HPDE6-E6E7 (cell line): ENCODE measurements at regions not wholly inside any gene's neighbourhood (a gene's known extent, or its start where the extent isn't known, plus 50 kb on each side); places are given as distances from the start of the nearest gene placed in this dataset.
"Not testable (repeated sequence)": the region's sequence is repeated elsewhere in the genome, so short reads cannot be mapped to it uniquely, and the experiment has no call there.

ENCODE experiments used
- DNase-seq: peaks from one replicate; pipeline ENCODE4 v3.0.0; 2011; ENCODE audit warnings: missing footprints; ENCODE audit errors: extremely low spot score

DNA sequence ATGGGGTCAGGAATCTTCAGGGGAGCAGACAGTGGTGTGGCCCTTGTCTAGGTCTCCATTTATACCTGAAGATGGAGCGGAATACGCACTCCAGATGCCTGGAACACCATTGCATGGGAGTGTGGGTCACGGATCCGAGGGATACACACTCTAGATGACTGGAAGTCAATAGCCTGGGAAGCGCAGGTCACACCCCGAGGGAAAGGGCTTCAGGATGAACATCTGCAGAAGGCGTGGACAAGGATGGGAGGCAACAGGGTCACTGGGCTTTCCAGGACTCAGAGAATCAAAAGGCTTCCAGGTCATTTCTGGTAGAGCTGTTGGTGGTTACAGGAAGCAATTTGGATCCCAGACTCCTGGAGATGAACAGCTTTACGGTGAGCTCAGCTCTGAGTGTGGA, 382.2 kb upstream of the KLF6 start:
- no peak for DNase-seq

DNA sequence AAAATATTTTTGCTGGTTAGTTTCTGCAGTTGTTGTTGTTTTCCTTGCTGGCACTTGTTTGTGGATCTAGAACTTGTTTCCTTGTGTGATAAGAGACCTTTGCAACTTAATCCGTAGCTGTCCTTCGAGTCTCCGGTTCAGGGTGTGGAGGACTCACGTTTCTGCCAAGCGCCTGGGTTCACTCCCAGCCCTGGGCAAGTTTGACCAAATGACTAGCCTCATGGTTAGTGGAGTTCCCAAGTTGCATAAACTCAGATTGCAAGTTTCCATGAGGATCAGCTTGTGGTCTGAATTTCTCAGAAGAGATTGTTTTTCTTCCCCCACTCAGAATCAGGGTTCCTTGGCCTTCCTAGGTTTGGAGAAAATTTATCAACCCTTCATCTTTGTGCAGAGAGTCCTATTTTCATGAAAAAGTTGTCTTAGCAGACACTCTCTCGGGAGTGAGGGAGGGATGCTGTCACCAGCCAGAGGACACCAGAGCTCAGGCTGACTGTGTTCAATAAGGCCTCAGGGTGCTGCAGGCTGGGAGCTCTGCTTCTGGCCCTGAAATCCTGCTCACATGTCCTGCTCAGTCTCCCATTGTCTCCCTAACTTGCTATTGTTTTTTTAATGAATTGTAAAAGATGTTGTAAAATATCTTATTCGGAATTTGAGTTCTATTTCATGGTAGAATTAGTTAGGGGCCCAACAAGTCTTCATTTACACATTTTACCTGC, 377.7 kb upstream of the KLF6 start:
- no peak for DNase-seq

DNA sequence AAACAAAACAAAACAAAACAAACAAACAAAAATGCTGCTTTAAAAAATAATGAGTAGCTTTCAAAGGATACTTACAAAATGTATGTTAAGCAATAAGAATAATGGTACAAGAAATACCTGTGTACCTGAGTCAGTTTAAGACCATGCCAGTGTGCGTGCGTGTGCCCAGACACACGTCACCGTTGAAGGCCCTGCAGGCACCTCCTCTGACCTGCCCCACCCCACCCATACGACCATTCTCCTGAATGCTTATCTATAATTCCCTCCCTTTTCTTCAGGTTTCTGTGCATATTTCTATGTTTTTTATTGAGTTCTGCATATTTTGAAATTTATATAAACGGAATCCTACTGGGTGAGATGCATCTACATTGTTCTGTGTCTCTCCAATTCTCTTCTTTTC, 374.2 kb upstream of the KLF6 start:
- DNase-seq: no peak

DNA sequence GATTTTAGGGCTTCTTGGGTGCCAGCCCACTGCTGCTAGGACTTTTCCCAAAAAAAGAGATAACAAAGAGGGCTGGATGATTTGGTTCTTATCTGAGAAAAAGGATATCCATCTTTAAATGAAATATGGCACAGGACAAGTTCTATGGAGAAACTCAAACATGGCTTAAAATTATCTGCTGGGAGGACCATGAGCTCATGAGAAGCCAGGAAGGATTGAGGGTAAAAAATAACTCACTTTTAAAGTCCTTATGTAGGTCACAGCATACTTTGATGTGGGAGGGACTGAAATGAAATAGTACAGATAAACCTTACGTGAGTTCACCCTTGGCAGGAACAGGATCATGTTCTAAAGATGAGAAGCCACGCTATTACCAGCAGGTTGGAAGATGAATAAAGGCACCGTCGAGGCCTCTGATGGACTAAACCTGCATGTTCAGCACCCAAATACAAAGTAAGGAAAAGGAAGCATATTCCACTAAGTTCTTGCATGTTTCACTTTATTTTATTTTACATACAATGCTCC, 369.2 kb upstream of the KLF6 start:
- DNase-seq: no peak

DNA sequence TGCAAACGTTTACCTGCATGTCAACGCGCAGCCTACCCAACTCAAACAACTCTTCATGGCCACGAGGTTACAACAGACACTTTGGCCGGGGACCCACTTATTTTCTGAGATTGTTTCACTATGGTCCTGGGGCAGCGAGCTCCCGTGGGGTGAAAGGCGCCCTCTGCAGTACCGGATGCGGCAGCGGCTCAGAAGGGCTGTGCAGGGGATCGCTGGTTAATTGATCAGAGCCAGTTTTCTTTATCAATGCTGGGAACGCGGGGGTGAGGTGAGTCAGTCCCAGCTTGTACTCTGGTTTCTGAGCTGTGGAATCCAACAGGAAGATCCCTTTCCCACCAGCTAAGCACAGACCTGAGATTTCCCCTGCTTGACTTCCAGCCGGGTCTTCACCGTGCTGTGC, 366.5 kb upstream of the KLF6 start:
- no peak for DNase-seq

DNA sequence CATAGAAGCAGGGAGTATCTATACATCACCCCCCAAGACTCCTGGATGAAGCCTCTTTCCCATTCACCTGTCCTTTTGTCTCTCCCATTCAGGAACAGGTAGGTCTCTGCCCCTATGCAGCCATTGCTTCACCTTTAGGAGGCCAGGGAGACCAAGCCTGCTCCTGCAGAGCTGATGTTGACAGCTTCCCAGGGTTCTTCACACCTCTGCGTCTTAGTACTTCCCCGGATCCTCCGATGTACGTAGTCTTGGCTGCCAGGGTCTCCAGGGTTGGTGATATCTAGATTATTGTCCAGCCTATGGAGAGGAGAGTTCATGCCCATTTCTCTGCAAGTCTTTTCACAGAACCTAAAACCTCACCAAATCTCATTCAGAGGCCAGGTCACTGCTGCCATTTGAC, 365.7 kb upstream of the KLF6 start:
- DNase-seq: no peak

DNA sequence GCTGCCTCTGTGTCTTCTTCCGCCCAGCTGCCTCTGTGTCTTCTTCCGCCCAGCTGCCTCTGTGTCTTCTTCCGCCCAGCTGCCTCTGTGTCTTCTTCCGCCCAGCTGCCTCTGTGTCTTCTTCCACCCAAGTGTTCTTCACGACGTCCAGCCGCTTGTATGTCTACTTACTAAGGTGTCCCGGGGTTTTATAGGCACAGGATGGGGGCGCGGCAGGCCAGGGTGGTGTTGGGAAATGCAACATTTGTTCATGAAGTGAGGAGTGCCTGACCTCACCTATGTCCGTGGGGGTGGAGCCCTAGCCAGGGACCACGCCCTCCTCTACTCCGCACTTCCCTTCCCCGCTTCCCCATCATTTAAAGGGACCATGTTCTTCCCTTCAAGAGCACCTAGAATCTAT, 364.5 kb upstream of the KLF6 start:
- not testable (repeated sequence) for DNase-seq

DNA sequence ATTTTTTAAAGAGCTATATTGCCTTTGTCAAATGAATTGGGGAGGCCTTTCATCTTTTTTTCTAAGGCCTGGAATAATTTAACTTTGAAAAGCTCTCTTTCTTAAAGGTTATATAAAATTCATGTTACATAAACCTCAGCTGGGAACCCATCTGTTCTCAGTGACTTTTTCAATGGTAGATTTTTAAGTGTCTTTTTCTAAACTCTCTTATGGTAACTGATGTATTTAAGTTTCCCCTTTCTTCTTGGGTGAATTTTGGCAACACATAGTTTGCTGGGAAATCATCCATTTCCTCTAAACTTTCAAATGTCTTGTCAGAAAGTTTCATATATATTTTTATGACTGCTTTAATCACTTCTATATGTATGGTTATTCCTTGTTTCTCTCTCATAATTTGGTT, 362.2 kb upstream of the KLF6 start:
- DNase-seq: no peak

DNA sequence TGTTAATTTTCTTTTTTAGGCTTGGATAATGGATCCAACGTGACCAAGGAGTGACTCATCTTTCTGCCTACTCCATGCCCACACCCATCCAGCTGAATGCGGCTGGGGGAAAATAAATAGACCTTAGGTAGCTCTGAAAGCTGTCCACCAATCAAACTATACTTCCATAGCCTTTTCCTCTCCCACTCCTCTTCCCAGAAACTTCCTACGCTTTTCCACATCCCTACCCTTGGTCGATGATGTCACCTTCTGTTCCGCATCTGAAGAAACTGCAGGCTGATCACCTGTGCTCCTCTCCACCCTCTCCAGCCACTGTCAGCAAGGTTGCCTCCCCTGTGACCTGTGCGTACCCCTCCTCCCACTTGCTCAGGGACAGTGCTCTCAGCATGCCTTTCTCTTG, 359.8 kb upstream of the KLF6 start:
- DNase-seq: peak; percentile 12

DNA sequence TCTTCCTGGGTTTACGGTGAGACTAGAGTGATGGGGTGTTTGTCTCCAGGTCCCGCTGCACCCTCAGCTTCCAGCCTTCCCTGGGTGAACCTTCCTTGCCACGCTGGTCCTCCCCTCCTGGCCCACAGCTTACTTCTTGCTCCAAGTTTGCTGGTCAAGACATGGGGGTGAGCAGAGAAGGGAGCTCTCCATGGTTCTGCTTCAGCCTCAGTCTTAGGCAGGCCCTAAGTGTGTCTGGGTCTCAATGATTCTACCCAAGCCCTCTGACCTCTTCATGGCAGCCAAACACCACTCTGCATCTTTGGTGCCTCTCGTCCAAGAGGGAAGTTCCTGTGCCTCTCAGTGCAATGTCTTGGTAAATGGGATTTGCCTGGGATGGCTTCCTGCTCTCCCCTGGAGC, 356.5 kb upstream of the KLF6 start:
- DNase-seq: no peak

DNA sequence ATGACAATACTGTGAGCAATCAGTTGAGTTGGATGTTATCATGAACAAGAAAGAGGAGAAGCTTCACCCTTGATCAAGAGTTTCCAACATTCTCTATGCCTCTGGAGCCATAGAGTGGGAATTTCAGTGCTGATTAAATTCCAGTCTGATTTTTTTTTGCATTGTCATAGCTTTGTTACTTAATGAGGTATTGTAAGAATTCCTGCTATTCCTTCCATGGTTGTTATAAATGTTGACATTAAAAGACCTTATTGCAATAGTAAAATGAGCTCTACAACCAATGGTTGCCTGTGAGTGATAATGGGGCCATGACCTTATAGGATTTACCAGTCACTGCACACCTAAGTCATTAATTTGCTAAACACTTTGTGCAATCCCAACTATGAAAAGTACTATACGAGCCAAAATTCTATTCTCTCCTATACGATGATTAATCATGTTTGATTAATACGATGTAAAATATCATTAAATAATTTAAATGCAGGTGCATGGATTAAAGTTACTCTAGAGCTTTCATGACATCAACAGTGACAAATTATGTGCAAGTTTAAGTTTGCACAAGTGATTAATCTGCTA, 353.2 kb upstream of the KLF6 start:
- DNase-seq: no peak

DNA sequence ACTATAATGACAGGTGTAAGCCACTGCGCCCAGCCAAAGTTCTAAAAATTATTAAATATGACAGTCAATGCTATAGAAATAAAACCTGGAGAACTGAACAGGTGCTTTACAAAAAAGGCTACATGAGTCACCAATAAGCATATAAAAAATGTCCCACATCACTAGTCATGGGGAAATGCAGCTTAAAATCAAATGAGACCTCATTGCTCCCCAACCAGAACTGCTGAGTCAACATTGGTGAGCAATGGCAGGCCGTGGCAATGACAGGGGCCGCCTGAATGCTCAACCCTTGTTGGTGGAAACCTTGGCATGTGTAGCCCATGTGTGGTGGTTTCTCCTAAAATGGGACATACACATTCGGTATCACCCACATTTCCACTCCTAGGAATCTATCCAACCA, 352.3 kb upstream of the KLF6 start:
- no peak for DNase-seq

DNA sequence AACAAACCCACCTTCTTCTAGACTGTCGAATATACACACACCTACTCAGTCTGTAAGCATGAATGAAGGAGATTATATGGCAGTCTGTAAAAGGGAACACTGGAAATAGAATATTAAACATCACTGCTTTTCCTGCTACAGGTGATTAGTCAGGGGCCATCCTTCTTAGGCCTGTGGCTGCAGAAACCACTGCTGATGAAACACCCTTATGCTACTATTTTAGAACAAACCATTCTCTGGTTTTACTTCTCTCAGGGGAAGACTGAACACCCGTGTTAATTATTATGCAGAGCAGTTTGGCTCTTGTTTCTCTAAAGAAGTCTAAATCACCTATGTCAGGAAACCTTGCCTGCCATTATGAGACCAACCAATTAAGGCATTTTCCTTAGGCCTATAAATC, 351.1 kb upstream of the KLF6 start:
- no peak for DNase-seq

DNA sequence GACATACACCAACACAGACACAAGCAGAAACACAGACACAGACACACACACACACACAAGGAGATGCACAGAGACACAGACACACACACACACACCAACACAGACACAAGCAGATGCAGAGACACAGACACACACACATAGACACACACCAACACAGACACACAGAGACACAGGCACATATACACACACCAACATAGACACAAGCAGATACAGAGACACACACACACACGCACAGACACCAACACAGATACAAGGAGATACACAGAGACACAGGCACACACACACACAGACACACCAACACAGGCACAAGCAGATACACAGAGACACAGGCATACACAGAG, 347.2 kb upstream of the KLF6 start:
- no peak for DNase-seq

DNA sequence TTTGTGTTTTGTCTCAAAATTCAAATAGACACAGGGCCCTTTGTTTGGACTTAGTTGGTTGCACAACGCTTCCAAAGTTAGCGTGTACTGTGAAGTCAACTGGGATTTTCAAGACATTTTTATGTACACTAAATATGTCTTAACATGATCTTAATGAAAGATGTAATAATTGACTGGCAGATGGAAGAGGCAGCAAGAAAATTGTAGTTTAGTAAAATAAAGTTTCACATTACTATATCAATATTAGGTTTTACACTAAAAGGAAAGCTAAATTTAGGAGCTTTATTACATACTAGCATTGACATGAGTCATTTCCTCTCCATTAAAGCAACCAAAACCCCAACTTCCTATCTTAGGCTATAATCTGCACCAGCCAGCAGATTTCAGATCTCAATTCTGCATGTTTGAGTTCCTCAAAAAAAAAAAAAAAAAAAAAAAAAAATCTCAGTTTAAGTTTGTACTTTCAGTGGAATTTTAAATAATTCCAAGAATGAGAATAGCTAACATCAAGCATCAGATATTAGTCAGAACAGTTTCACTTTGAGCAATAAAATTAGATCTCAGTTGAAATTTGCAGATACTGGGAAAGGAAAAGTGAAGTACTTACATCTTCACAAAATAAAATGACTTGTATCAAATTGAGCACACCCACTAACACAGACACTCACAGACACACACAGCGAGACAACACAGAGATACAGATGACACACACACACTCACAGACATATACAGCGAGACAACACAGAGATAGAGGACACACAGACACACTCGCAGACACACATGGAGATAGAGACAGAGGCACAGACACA, 346.6 kb upstream of the KLF6 start:
- DNase-seq: peak; percentile 8

DNA sequence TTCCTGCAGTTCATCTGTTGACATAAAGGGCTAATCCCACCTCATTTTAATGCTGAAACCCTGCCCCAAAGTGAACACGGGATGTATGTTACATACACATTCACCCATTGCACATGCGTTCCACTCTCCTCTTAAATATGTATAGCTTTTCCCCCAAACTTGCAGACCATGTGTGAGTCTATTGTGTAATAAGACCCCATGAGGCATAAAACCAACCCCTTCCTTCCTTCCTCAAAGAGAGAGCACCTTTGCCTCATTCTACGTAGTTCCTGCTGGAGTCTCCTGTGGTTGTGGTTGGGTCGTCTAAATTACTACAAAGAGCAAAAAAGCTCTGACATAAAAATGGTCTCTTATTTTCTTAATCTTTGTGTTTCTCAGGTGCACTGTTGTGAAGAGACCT, 345.7 kb upstream of the KLF6 start:
- DNase-seq: no peak

DNA sequence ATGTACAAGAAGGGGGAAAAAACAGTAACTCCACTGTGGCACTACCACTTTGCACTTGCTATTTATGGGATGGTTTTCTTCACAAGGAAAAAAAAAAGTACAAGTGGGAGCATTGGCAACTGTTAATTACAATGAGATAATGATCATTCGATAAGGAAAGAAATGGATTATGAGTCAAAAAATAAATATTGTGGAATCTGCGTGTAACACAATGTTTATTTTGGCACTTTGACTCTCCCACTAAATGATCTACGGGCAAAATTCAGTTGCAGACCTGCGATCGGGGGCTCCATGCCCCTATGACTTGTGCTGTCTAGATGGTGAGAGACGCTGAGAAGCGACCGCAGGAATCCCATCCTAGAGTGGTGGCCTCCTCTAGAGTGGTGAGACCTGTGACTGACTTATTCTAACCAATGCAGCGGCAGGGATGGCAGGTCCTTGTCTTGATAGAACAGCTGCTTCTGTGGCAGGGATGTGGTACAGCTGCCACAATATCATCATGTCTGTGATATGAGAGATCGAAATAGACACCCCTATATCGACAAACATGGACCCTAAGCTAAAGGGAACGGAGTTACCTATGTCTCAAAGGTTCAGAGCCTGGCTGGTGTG, 345.0 kb upstream of the KLF6 start:
- no peak for DNase-seq

DNA sequence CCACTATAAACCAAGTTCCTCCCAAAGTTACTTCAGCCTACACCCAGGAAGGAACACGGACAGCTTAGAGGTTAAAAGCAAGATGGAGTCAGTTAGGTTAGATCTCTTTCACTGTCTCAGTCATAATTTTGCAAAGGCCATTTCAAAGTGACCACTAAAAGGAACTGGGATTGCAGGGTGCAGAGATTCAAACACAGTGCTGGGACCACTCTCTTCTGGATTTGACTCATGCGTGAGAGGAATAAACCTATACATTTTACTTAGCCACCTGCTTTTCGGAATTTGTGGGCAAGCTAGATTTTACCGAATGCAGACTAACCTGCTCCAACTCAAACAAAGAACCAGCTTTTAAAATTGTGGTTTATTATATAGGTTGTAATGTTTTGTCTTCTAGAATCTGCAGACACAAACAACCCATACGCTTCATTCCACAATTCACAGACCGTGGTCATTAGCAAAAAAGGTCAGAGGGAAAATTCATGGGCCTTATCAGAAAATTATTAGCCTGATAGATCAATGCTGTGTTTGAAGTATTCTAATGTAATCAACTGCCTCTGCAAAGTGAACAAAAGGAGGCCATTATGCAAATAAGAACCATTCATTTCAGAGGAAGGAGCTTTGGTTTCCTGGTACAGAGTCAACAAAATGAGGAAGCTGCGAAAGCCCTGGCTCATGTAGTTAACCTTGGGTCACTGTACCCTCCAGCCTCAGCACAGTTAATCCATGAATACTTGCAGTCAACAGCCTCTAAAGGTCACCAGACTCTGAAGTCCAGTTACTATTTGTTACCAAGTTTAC, 342.7 kb upstream of the KLF6 start:
- DNase-seq: no peak

DNA sequence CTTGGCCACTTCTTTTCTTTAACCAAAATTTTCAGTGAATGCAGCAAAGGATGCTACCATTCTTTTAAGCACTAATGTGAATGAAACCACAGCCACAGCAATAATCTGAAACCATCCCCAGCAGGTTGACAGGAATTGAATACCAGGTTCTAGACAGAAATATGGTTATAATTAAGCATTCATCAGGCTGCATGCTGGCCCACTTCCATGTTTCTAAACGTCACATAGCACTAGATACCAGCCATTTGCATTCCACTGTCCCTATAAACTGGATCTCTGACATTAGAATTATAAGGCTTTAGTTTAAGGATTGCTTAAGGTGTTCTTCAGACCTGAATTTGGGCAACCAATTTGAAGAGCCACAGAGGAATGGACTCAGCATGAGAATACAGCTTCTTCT, 340.8 kb upstream of the KLF6 start:
- DNase-seq: no peak

DNA sequence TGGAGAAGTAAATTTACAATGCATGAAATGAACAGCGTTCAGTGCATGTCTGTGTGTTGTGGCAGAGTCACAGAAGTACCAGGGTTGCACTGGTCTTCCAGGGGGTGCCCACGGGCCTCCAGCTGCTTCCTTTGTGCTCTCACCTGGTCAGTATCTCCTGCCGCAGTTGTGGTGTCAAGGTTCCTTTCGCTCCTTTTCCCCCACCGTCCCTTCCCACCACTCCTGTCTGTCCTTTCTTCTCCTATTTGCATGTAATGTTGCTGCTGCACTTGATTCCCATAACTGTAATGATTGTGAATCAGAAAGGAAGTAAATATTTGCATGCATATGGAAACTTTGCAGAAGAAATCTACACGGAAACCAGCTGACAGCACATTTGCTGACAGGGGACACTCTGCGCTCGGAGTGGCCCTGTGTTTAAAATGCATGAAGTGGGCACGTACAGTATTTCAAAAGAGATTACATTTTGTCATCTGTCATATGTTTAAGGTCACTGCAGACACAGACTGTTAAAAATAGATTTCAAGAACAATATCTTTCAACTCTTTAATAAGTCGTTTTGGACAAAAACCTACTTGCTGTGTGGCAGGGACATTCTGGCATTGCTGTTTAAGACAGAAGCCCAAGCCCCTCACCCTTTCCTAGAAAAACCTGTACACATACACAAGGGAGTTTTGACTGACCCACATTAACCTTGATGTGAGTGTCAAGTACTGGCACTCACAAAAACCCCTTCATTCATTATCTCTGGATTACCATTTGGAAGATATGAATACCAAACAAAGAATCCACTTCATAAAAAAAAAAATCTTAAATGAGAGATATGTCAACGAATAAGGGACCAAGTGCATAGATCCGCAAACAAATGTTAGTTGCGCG, 336.7 kb upstream of the KLF6 start:
- DNase-seq: no peak
